DND-41 (cell line): ENCODE measurements at regions not wholly inside any gene's neighbourhood (a gene's known extent, or its start where the extent isn't known, plus 50 kb on each side); places are given as distances from the start of the nearest gene placed in this dataset.

Experiments used
- ATAC-seq: fragments of 200-7000 bp; cut with Tn5 transposase; 3 replicates; pipeline ENCODE4 v1.9.1; 2021; ENCODE audit warnings: low read depth; ENCODE audit not compliant: insufficient read depth
- DNase-seq: peaks from one replicate; pipeline ENCODE4 v3.0.0-alpha.2; 2020
- H2AFZ ChIP-seq: 2 replicates; pipeline ENCODE4 v1.6.0; 2012; ENCODE audit warnings: low read depth, low read length
- H3K27ac ChIP-seq: 2 replicates; pipeline ENCODE4 v1.5.1; 2012; ENCODE audit warnings: low read length, inconsistent platforms
- H3K27me3 ChIP-seq: fragments of 200-600 bp; sonication (generic); 2 replicates; pipeline ENCODE4 v1.6.0; 2012; ENCODE audit warnings: low read length, mild to moderate bottlenecking, inconsistent platforms; ENCODE audit not compliant: insufficient read depth, poor library complexity
- H3K36me3 ChIP-seq: 2 replicates; pipeline ENCODE4 v1.5.1; 2012; ENCODE audit warnings: low read length, inconsistent platforms; ENCODE audit not compliant: insufficient read depth
- H3K4me1 ChIP-seq: 2 replicates; pipeline ENCODE4 v1.5.1; 2012; ENCODE audit warnings: mild to moderate bottlenecking, low read length; ENCODE audit not compliant: insufficient read depth
- H3K4me2 ChIP-seq: 2 replicates; pipeline ENCODE4 v1.6.0; 2012; ENCODE audit warnings: mild to moderate bottlenecking, moderate library complexity, low read length, inconsistent platforms; ENCODE audit not compliant: insufficient read depth
- H3K4me3 ChIP-seq, 2 experiments: fragments of 200-600 bp in 1 of 2; shearing (Covaris generic) in 1 of 2; 2 replicates each; pipeline ENCODE4 v1.5.1; 2012 to 2016; ENCODE audit warnings: inconsistent platforms in 2 of 2, low read length in 2 of 2, mild to moderate bottlenecking in 2 of 2, low read depth in 1 of 2, moderate library complexity in 1 of 2
- H3K79me2 ChIP-seq: 2 replicates; pipeline ENCODE4 v1.6.0; 2012; ENCODE audit warnings: low read length, inconsistent platforms; ENCODE audit not compliant: insufficient read depth
- H3K9ac ChIP-seq: 2 replicates; pipeline ENCODE4 v1.6.0; 2012; ENCODE audit warnings: low read depth, mild to moderate bottlenecking, inconsistent platforms, low read length, moderate library complexity
- H3K9me3 ChIP-seq: 2 replicates; pipeline ENCODE4 v1.5.1; 2012; ENCODE audit warnings: low read length, moderate library complexity, mild to moderate bottlenecking, inconsistent platforms; ENCODE audit not compliant: insufficient read depth, severe bottlenecking
- H4K20me1 ChIP-seq: 2 replicates; pipeline ENCODE4 v1.6.0; 2012; ENCODE audit warnings: low read length; ENCODE audit not compliant: insufficient read depth
- EZH2 ChIP-seq: IDR thresholded peaks from 3 replicates; pipeline ENCODE4 v1.6.1; 2012; ENCODE audit warnings: borderline replicate concordance, low read depth, mild to moderate bottlenecking, moderate library complexity, low read length, inconsistent platforms; ENCODE audit not compliant: severe bottlenecking
- TF ChIP-seq, protein P1 (sequence below): IDR thresholded peaks from 2 replicates; pipeline ENCODE4 v1.5.1; 2012; ENCODE audit warnings: borderline replicate concordance, low read length, moderate library complexity, mild to moderate bottlenecking; ENCODE audit not compliant: poor library complexity, severe bottlenecking; ENCODE audit errors: extremely low read depth

DNA sequence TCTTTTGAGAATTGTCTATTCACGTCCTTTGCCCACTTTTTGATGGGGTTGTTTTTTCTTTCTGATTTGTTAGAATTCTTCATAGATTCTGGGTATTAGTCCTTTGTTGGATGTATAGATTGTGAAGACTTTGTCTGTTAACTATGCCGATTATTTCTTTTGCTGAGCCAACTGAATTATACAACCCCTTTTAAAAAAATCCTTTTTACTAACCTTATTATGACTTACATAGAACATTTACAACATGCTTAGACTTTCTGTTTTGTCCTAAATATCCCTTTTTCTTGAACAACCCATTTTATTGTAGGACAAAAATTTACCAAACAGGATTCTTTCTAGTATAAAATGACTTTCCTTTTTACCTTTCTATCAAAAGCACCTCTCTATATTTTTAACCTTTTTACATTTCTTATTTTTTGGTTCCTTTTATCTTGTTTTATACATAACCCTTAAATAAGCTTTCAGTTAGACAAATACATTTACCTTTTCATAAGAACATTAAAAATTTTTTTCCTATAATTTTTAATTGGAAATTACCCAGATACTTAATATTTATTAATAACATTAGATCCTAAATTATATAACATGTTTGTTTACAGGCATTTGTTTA, 70.4 kb upstream of the TTLL7 start:
- TF ChIP-seq, protein P1, sequence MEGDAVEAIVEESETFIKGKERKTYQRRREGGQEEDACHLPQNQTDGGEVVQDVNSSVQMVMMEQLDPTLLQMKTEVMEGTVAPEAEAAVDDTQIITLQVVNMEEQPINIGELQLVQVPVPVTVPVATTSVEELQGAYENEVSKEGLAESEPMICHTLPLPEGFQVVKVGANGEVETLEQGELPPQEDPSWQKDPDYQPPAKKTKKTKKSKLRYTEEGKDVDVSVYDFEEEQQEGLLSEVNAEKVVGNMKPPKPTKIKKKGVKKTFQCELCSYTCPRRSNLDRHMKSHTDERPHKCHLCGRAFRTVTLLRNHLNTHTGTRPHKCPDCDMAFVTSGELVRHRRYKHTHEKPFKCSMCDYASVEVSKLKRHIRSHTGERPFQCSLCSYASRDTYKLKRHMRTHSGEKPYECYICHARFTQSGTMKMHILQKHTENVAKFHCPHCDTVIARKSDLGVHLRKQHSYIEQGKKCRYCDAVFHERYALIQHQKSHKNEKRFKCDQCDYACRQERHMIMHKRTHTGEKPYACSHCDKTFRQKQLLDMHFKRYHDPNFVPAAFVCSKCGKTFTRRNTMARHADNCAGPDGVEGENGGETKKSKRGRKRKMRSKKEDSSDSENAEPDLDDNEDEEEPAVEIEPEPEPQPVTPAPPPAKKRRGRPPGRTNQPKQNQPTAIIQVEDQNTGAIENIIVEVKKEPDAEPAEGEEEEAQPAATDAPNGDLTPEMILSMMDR, result no peak
- TF ChIP-seq EZH2, result no peak
- no peaks in the 10 kb centered on the region for H3K4me1 ChIP-seq

DNA sequence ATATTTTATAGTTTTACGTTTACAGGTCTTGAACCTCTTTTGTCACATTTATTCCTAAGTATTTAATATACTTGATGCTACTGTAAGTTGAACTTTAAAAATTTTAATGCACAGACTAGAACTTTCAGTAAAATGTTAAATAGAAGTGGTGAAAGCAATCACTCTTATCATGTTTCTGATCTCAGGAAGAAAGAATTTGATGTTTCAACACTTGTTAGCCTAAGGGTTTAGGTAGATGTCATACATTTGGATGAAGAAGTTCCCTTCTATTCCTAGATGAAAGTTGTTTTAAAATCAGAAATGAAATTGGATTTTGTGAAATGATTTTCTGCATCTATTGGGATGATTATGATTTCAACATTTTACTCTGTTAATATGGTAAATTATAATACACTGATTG, 63.6 kb upstream of the TTLL7 start:
- Histone ChIP-seq H3K4me3 (no peak overlapping the region), H4K20me1 (no peaks in the 10 kb centered on the region), H3K27me3 (no peaks in the 10 kb centered on the region), H3K36me3 (no peaks in the 10 kb centered on the region), H3K4me2 (no peak overlapping the region), H3K9me3 (peaks cover 2% of the 10 kb centered on the region), H3K9ac (no peak overlapping the region), H3K79me2 (no peaks in the 10 kb centered on the region), H2AFZ (no peak overlapping the region), H3K27ac (no peak overlapping the region), H3K4me1 (no peaks in the 10 kb centered on the region)
- no peak for TF ChIP-seq EZH2
- TF ChIP-seq, protein P1, result no peak
- DNase-seq, result no peak
- no peak for ATAC-seq

More for the DNA sequence above, 70.4 kb upstream of the TTLL7 start:
- Histone ChIP-seq H4K20me1 (no peaks in the 10 kb centered on the region), H3K9ac (no peak overlapping the region), H3K27me3 (no peaks in the 10 kb centered on the region), H3K36me3 (no peaks in the 10 kb centered on the region), H3K4me2 (no peak overlapping the region), H3K9me3 (peaks cover 19% of the 10 kb centered on the region), H2AFZ (no peak overlapping the region), H3K79me2 (no peaks in the 10 kb centered on the region), H3K4me3 (no peak overlapping the region), H3K27ac (no peak overlapping the region)
- no peak for ATAC-seq
- DNase-seq, result no peak

DNA sequence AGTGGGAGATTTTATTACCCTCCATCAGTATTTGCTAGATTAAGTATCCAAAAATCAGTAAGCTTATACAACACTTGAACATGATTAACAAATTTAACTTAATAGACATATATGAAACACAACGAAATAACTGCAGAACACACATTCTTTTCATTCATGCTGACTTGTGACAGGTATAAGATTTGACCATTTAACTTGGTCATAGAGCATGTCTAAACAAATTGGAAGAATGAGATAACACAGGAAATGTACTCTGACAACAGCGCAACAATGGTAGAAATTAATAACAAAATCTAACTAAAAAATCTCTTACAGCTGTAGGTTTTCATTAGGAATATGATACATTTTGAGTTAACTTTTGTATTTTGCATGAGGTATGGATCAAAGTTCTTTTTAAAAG, 62.4 kb upstream of the TTLL7 start:
- Histone ChIP-seq H3K4me1 (no peaks in the 10 kb centered on the region), H3K4me3 (no peak overlapping the region), H3K9me3 (no peaks in the 10 kb centered on the region), H3K4me2 (no peak overlapping the region), H3K27me3 (no peaks in the 10 kb centered on the region), H4K20me1 (no peaks in the 10 kb centered on the region), H3K27ac (no peak overlapping the region), H3K9ac (no peak overlapping the region), H2AFZ (no peak overlapping the region), H3K79me2 (no peaks in the 10 kb centered on the region), H3K36me3 (no peaks in the 10 kb centered on the region)
- TF ChIP-seq, protein P1, result no peak
- no peak for TF ChIP-seq EZH2
- no peak for DNase-seq
- ATAC-seq, result no peak
